ENCODE measurements at regions not wholly inside any gene's neighbourhood (a gene's known extent, or its start where the extent isn't known, plus 50 kb on each side); places are given as distances from the start of the nearest gene placed in this dataset.

DNA sequence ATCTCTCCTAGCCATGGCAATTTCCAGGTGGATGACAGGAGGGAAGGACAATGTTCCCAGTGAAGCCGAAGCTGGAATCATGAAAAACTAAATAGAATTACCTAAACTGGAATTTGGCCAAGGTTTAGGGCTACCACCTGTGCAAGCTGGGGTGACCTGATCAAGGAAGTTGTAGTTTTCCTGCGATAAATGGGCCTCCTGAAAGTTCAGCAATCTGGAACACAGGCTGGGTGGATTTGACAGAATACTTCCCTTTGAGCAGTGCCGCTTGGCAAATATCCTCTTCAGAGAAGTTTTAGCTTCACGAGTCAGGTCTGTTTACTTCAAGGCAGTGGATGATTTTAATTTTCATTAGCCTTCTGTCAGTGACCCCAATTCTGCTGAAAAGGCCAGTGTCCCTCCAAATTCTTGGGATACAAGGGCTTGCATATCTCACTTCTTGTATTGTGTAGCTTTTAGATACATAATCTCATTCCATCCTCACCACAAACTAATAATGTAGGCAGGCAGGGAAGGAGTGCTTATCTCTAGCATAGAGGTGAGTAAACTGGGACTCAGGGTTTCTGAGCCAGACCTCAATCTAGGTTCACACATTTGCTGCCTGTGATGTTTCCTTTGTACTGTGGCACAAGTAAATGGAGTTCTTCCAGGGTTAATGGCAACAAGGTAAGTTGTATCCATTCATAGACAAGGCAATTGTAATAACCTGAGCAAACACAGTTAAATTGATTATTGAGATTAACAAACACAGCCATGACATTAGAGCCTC, 349.4 kb downstream of the NUF2 start:
- Histone ChIP-seq H3K27me3 (no peaks in the 10 kb centered on the region), H3K4me1 (peaks cover 3 to 38% (median 24%) of the 10 kb centered on the region in 4 donors), H3K9me3 (no peaks in the 10 kb centered on the region), H3K27ac (peak overlapping the region; percentile 25 to 79 (median 50)), H3K36me3 (no peaks in the 10 kb centered on the region), H3K4me3 (no peak overlapping the region)
- TF ChIP-seq POLR2A (IDR thresholded peaks at IDR 0.05) (no peak), POLR2AphosphoS5 (IDR thresholded peaks at IDR 0.05) (peak in 2 of 3 donors; percentile 59 to 60)
- DNase-seq, result peak; percentile 48 to 65
- intact Hi-C loops (cut with DNase I; ENCODE audit: low total_unique reads), result no loop called here
- WGBS, 5 donors, result 23 to 32% (median 30%) methylated on average over 4 of the region's 4 CpGs

DNA sequence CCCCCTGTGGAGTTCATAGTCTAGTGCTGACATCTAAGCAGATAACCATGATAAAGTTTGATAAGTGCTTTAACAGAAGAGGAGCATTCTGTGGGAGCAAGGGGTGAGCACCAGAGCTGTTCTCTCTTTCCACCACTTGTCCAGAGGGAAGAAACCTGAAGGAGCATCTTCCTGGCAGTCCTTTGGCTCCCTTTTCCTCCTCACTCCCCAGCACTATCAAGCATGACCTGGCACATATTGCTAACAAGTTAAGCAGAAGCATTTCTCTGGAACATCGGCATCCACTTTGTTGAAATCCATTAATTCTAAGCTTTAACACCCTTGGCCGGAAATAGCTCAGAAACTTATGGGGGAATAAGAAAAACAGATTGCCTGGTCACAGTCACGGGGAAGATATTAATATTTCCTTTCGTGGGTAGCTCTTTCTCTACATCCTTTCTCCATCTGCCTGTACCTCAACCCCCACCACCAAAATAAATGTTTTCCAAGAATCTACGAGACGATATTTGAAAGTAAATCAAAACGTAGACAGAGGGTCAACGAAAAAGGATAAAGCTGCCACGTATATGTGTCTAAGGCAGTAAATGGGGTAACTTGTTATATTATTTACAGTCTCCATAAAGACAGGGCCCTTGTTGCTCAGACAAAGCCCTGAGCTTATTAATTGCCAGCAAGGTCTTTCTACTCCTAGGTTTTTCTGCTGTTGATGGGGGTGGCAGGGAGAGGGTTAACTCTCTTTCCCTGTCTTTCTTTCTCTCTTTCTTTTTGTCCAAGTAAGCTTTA, 351.4 kb downstream of the NUF2 start:
- H3K9me3 ChIP-seq, result no peaks in the 10 kb centered on the region
- no peaks in the 10 kb centered on the region for H3K36me3 ChIP-seq
- no peak overlapping the region for H3K4me3 ChIP-seq
- no peaks in the 10 kb centered on the region for H3K27me3 ChIP-seq
- intact Hi-C loops (cut with DNase I; ENCODE audit: low total_unique reads), result no loop called here
- TF ChIP-seq POLR2A (IDR thresholded peaks at IDR 0.05), result no peak
- no peak for TF ChIP-seq EP300 (IDR thresholded peaks at IDR 0.05)
- TF ChIP-seq, protein P1, sequence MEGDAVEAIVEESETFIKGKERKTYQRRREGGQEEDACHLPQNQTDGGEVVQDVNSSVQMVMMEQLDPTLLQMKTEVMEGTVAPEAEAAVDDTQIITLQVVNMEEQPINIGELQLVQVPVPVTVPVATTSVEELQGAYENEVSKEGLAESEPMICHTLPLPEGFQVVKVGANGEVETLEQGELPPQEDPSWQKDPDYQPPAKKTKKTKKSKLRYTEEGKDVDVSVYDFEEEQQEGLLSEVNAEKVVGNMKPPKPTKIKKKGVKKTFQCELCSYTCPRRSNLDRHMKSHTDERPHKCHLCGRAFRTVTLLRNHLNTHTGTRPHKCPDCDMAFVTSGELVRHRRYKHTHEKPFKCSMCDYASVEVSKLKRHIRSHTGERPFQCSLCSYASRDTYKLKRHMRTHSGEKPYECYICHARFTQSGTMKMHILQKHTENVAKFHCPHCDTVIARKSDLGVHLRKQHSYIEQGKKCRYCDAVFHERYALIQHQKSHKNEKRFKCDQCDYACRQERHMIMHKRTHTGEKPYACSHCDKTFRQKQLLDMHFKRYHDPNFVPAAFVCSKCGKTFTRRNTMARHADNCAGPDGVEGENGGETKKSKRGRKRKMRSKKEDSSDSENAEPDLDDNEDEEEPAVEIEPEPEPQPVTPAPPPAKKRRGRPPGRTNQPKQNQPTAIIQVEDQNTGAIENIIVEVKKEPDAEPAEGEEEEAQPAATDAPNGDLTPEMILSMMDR (IDR thresholded peaks at IDR 0.05), result no peak
- TF ChIP-seq POLR2AphosphoS5 (IDR thresholded peaks at IDR 0.05), result no peak
- H3K4me1 ChIP-seq, result peaks cover 3 to 38% (median 24%) of the 10 kb centered on the region in 4 donors
- peak in 1 of 2 donors; percentile 33 for DNase-seq
- WGBS, 5 donors, result 70 to 86% (median 81%) methylated on average over 9 of the region's 9 CpGs
- H3K27ac ChIP-seq, result peak overlapping the region in 3 of 5 donors; percentile 39 to 59 (median 42)

DNA sequence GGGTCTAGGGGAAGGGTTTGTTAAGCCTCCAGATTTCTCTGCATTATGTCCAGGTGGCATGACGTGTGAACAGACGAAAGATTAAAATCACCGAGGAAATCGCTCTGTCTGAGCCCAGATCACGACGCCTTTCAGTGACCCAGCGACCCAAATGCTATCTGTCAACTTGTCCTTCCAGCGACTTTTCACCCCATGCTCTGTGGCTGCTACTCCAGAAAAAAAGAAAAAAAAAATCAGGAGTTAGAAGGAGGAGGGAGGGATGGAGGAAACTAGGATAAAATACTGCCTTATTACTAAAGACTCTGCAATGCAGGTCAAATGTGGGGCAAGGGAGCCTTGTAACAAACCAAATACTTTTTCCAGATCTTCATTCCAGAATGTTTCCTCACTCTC, 352.0 kb downstream of the NUF2 start:
- H3K36me3 ChIP-seq, result no peaks in the 10 kb centered on the region
- peak in 1 of 2 donors; percentile 70 for DNase-seq
- 42 to 66% (median 49%) methylated on average over 8 of the region's 8 CpGs for WGBS, 5 donors
- no peaks in the 10 kb centered on the region for H3K9me3 ChIP-seq
- peak overlapping the region in 3 of 5 donors; percentile 39 to 59 (median 42) for H3K27ac ChIP-seq
- TF ChIP-seq POLR2AphosphoS5 (IDR thresholded peaks at IDR 0.05) (peak in 1 of 3 donors; percentile 38), POLR2A (IDR thresholded peaks at IDR 0.05) (no peak)
- peaks cover 3 to 38% (median 24%) of the 10 kb centered on the region in 4 donors for H3K4me1 ChIP-seq
- intact Hi-C loops (cut with DNase I; ENCODE audit: low total_unique reads), result no loop called here
- H3K27me3 ChIP-seq, result no peaks in the 10 kb centered on the region
- no peak overlapping the region for H3K4me3 ChIP-seq

DNA sequence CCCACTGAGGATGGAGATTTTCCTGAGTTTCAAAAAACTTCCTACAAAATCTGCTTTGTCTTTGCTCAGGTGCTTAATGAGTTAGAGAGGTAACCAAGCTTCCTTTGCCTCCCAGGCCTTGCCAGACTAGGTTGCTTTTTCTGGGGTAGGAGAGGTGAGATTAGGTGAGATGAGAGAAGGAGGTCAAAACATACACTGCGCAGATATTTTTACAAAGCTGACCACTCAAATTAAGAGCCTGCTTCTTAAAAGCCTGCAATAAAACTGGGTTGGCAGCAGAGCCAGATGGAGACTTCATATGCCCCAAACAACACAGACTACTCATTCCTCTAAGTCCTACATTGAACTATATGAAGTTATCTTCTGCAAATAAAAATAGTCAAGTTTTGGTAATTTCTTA, 352.5 kb downstream of the NUF2 start:
- Histone ChIP-seq H3K36me3 (no peaks in the 10 kb centered on the region), H3K4me3 (no peak overlapping the region), H3K9me3 (no peaks in the 10 kb centered on the region), H3K4me1 (peaks cover 3 to 38% (median 24%) of the 10 kb centered on the region in 4 donors), H3K27me3 (no peaks in the 10 kb centered on the region), H3K27ac (peak overlapping the region in 3 of 5 donors; percentile 36 to 59 (median 42))
- 42 to 91% (median 71%) methylated on average over 1 of the region's 1 CpG for WGBS, 5 donors
- intact Hi-C loops (cut with DNase I; ENCODE audit: low total_unique reads), result no loop called here
- TF ChIP-seq POLR2A (IDR thresholded peaks at IDR 0.05) (no peak), POLR2AphosphoS5 (IDR thresholded peaks at IDR 0.05) (no peak), EP300 (IDR thresholded peaks at IDR 0.05) (no peak)
- TF ChIP-seq, protein P1 (IDR thresholded peaks at IDR 0.05), result no peak
- no peak for DNase-seq

DNA sequence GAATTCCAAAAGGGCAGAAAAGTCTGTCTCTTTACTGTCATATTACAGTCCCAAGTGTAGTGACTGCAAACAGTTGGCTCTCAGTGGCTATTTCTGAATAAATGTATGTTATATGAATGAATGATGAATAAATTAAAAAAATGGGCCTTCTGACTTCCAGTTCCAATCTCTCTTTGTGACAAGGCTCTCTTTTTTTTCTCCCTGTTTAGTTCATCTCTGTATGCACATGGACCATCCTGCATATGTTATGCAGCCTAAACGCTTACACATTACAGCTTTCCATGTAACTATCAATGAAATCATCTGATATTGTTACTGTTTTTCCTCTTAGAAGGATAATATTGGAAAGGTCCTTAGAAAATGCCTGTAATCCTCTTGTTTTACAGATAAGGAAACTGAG, 363.0 kb downstream of the NUF2 start:
- 90 to 100% (median 95%) methylated on average over 1 of the region's 1 CpG for WGBS, 5 donors
- no peaks in the 10 kb centered on the region for H3K4me1 ChIP-seq
- H3K9me3 ChIP-seq, result peaks cover 0 to 10% (median 8%) of the 10 kb centered on the region in 4 donors
- H3K27me3 ChIP-seq, result no peaks in the 10 kb centered on the region
- DNase-seq, result no peak
- TF ChIP-seq POLR2A (IDR thresholded peaks at IDR 0.05) (no peak), EP300 (IDR thresholded peaks at IDR 0.05) (no peak), POLR2AphosphoS5 (IDR thresholded peaks at IDR 0.05) (no peak)
- TF ChIP-seq, protein P1 (IDR thresholded peaks at IDR 0.05), result no peak
- H3K4me3 ChIP-seq, result no peak overlapping the region
- no peak overlapping the region for H3K27ac ChIP-seq
- H3K36me3 ChIP-seq, result no peaks in the 10 kb centered on the region
- intact Hi-C loops (cut with DNase I; ENCODE audit: low total_unique reads), result no loop called here
